ENCODE measurements at regions not wholly inside any gene's neighbourhood (a gene's known extent, or its start where the extent isn't known, plus 50 kb on each side); places are given as distances from the start of the nearest gene placed in this dataset.

DNA sequence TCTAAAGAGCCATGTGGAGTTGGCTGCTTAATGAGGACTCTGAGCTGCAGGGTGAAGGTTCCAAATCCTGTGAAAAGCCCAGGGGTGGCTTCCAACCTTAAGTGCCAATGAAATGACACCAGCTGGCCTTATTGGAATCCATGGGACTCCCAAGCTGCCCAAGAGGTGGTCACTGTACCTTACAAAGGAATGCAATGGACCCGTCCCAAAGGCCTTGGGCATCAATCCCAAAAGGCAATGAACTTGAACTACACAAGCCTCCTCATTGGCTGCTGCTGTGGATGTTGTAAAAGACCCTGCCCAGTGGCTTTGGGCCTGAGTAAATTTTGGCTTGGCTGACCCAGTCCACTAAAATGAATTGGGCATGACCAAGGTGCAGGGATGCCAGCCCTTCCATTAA lies 129.3 kb downstream of the WNT5A start:
- no peak for TF ChIP-seq POLR2A (IDR thresholded peaks at IDR 0.05)
- TF ChIP-seq, protein P1, sequence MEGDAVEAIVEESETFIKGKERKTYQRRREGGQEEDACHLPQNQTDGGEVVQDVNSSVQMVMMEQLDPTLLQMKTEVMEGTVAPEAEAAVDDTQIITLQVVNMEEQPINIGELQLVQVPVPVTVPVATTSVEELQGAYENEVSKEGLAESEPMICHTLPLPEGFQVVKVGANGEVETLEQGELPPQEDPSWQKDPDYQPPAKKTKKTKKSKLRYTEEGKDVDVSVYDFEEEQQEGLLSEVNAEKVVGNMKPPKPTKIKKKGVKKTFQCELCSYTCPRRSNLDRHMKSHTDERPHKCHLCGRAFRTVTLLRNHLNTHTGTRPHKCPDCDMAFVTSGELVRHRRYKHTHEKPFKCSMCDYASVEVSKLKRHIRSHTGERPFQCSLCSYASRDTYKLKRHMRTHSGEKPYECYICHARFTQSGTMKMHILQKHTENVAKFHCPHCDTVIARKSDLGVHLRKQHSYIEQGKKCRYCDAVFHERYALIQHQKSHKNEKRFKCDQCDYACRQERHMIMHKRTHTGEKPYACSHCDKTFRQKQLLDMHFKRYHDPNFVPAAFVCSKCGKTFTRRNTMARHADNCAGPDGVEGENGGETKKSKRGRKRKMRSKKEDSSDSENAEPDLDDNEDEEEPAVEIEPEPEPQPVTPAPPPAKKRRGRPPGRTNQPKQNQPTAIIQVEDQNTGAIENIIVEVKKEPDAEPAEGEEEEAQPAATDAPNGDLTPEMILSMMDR (IDR thresholded peaks at IDR 0.05 in 8 of 11, conservative IDR thresholded peaks at IDR 0.05 in 3 of 11), result no peak
- TF ChIP-seq POLR2AphosphoS5 (IDR thresholded peaks at IDR 0.05), result no peak

All from spleen (tissue), 7 donors.